A549 (cell line): ENCODE measurements at regions not wholly inside any gene's neighbourhood (a gene's known extent, or its start where the extent isn't known, plus 50 kb on each side); places are given as distances from the start of the nearest gene placed in this dataset.

Source experiments
- ATAC-seq, 2 experiments: fragments of 200-7000 bp in 1 of 2; fragments of >200 bp in 1 of 2; cut with Nextera tagmentation in 1 of 2; cut with Tn5 transposase in 1 of 2; 3 replicates each; pipeline versions ENCODE4 v1.8.0 to v1.9.1; 2018 to 2020; ENCODE audit warnings: mild to moderate bottlenecking in 1 of 2, moderate library complexity in 1 of 2
- CTCF ChIA-PET: fragments of 300-600 bp; sonication (Branson Sonifier 250); formaldehyde crosslinking; extraction: SDS; loops from one replicate; lab custom pipeline; 2021; ENCODE audit warnings: antibody characterized with exemption, inconsistent platforms; lab: Yijun Ruan, JAX
- POLR2A ChIA-PET: fragments of 350-600 bp; formaldehyde crosslinking; extraction: SDS; loops from one replicate; lab custom pipeline; 2021; ENCODE audit warnings: antibody characterized with exemption, inconsistent platforms; lab: Yijun Ruan, JAX
- DNase-seq, 2 experiments: peaks; one replicate each; pipeline versions ENCODE4 v3.0.0 to v3.0.0-alpha.2; 2011 to 2016; ENCODE audit warnings: low read depth in 1 of 2, low spot score in 1 of 2
- FAIRE-seq: peaks from 2 replicates; lab custom pipeline; 2011; peaks lifted over from hg19 to GRCh38; lab: Jason Lieb, UNC
- H3K27ac ChIP-seq, 2 experiments: fragments of >200 bp; sonication (Bioruptor Twin); formaldehyde crosslinking; 3 replicates each; pipeline ENCODE4 v1.5.1; 2016 to 2017
- H3K4me1 ChIP-seq: fragments of >200 bp; sonication (Bioruptor Twin); formaldehyde crosslinking; 3 replicates; pipeline ENCODE4 v1.6.1; 2016
- H3K4me2 ChIP-seq: fragments of >200 bp; sonication (Bioruptor Twin); formaldehyde crosslinking; 3 replicates; pipeline ENCODE4 v1.6.1; 2016
- H3K4me3 ChIP-seq: fragments of >200 bp; sonication (Bioruptor Twin); formaldehyde crosslinking; 3 replicates; pipeline ENCODE4 v1.5.1; 2016
- H3K9me3 ChIP-seq: fragments of >200 bp; sonication (Bioruptor Twin); formaldehyde crosslinking; 3 replicates; pipeline ENCODE4 v1.6.1; 2016
- CBX8 ChIP-seq: fragments of 200-600 bp; sonication (generic); IDR thresholded peaks from 2 replicates; pipeline ENCODE4 v1.6.1; 2016
- CEBPB ChIP-seq, 2 experiments: fragments of >200 bp in 1 of 2; sonication (Bioruptor Twin) in 1 of 2; formaldehyde crosslinking in 1 of 2; IDR thresholded peaks; 2 replicates each; pipeline ENCODE4 v1.6.1; 2012 to 2016
- E2F6 ChIP-seq: IDR thresholded peaks from 2 replicates; pipeline ENCODE4 v1.6.1; 2012; ENCODE audit warnings: low read depth, borderline replicate concordance
- EHF ChIP-seq: fragments of 250-450 bp; sonication (Bioruptor Pico); IDR thresholded peaks from 2 replicates; pipeline ENCODE4 v1.5.0; 2020; ENCODE audit warnings: mild to moderate bottlenecking
- EHMT2 ChIP-seq: fragments of 200-600 bp; sonication (generic); IDR thresholded peaks from 2 replicates; pipeline ENCODE4 v1.6.1; 2016; ENCODE audit warnings: antibody characterized with exemption, low read depth, mild to moderate bottlenecking, moderate library complexity
- FOSB ChIP-seq: fragments of 250-450 bp; sonication (Bioruptor Pico); IDR thresholded peaks from 2 replicates; pipeline ENCODE4 v1.5.0; 2020; ENCODE audit warnings: mild to moderate bottlenecking, moderate library complexity
- FOSL2 ChIP-seq, 2 experiments: fragments of 450-650 bp in 1 of 2; fragments of >200 bp in 1 of 2; sonication (Bioruptor Twin) in 1 of 2; formaldehyde crosslinking; IDR thresholded peaks; 2 replicates each; pipeline versions ENCODE4 v1.5.0 to v1.6.1; 2016 to 2020; ENCODE audit warnings: mild to moderate bottlenecking in 1 of 2, moderate library complexity in 1 of 2
- FOXS1 ChIP-seq: fragments of 250-450 bp; sonication (Bioruptor Pico); IDR thresholded peaks from 2 replicates; pipeline ENCODE4 v1.5.0; 2020; ENCODE audit warnings: mild to moderate bottlenecking, moderate library complexity
- HES2 ChIP-seq: fragments of >200 bp; sonication (Bioruptor Twin); formaldehyde crosslinking; IDR thresholded peaks from 2 replicates; pipeline ENCODE4 v1.6.1; 2016
- HOXA7 ChIP-seq: fragments of 250-450 bp; sonication (Bioruptor Pico); IDR thresholded peaks from 2 replicates; pipeline ENCODE4 v1.5.0; 2020; ENCODE audit warnings: mild to moderate bottlenecking, moderate library complexity
- JUNB ChIP-seq: fragments of >200 bp; sonication (Bioruptor Twin); formaldehyde crosslinking; IDR thresholded peaks from 2 replicates; pipeline ENCODE4 v1.6.1; 2016
- KDM1A ChIP-seq: fragments of 200-600 bp; sonication (generic); IDR thresholded peaks from 2 replicates; pipeline ENCODE4 v1.6.1; 2016; ENCODE audit warnings: low read depth, mild to moderate bottlenecking
- MAFK ChIP-seq: fragments of 450-650 bp; IDR thresholded peaks from 2 replicates; pipeline ENCODE4 v1.6.1; 2014; ENCODE audit not compliant: partially characterized antibody
- MAZ ChIP-seq: fragments of 150-350 bp; IDR thresholded peaks from 2 replicates; pipeline ENCODE4 v1.6.1; 2014; ENCODE audit warnings: antibody characterized with exemption, low read depth, low read length, borderline replicate concordance
- MYC ChIP-seq: IDR thresholded peaks from 2 replicates; pipeline ENCODE4 v1.6.1; 2012; ENCODE audit warnings: mild to moderate bottlenecking, inconsistent platforms, low read length, improper control_type of control experiment, borderline replicate concordance
- NFE2L2 ChIP-seq: fragments of 150-350 bp; conservative IDR thresholded peaks from 2 replicates; pipeline ENCODE4 v1.6.1; 2014; ENCODE audit warnings: low read length
- POLR2A ChIP-seq: IDR thresholded peaks from 2 replicates; pipeline ENCODE4 v1.6.1; 2012; ENCODE audit warnings: mild to moderate bottlenecking, low read length
- POLR2AphosphoS2 ChIP-seq: conservative IDR thresholded peaks from 2 replicates; pipeline ENCODE4 v1.6.1; 2012; ENCODE audit warnings: low read length, improper control_type of control experiment, inconsistent platforms
- RAD21 ChIP-seq, 2 experiments: fragments of >200 bp in 1 of 2; sonication (Bioruptor Twin) in 1 of 2; formaldehyde crosslinking in 1 of 2; IDR thresholded peaks in 1 of 2; conservative IDR thresholded peaks in 1 of 2; 2 replicates in 1 of 2; 3 replicates in 1 of 2; pipeline ENCODE4 v1.6.1; 2012 to 2018; ENCODE audit warnings: inconsistent platforms in 1 of 2
- RCOR1 ChIP-seq: fragments of 150-350 bp; IDR thresholded peaks from 2 replicates; pipeline ENCODE4 v1.6.1; 2014; ENCODE audit warnings: antibody characterized with exemption, low read length, low read depth
- RFX5 ChIP-seq: fragments of 450-650 bp; IDR thresholded peaks from 2 replicates; pipeline ENCODE4 v1.7.1; 2014; ENCODE audit warnings: antibody characterized with exemption, mild to moderate bottlenecking, moderate library complexity
- RNF2 ChIP-seq: fragments of 200-600 bp; sonication (generic); IDR thresholded peaks from 2 replicates; pipeline ENCODE4 v1.6.1; 2016; ENCODE audit warnings: low read depth, mild to moderate bottlenecking, antibody characterized with exemption, moderate library complexity, borderline replicate concordance
- SMC3 ChIP-seq: fragments of >200 bp; sonication (Bioruptor Twin); formaldehyde crosslinking; IDR thresholded peaks from 3 replicates; pipeline ENCODE4 v1.6.1; 2018; ENCODE audit warnings: inconsistent platforms
- TFCP2L1 ChIP-seq: fragments of 250-450 bp; sonication (Bioruptor Pico); IDR thresholded peaks from 2 replicates; pipeline ENCODE4 v1.5.0; 2021; ENCODE audit warnings: mild to moderate bottlenecking
- ZC3H11A ChIP-seq: fragments of 450-650 bp; IDR thresholded peaks from 2 replicates; pipeline ENCODE4 v1.6.1; 2014; ENCODE audit warnings: antibody characterized with exemption, mild to moderate bottlenecking
- ZFP36 ChIP-seq: fragments of 450-650 bp; IDR thresholded peaks from 2 replicates; pipeline ENCODE4 v1.6.1; 2014; ENCODE audit warnings: borderline replicate concordance; ENCODE audit not compliant: partially characterized antibody
- ZNF302 ChIP-seq: fragments of 250-450 bp; sonication (Bioruptor Pico); IDR thresholded peaks from 2 replicates; pipeline ENCODE4 v1.9.0; 2021; ENCODE audit warnings: inconsistent platforms, mild to moderate bottlenecking, moderate library complexity
- ZSCAN20 ChIP-seq: fragments of 250-450 bp; sonication (Bioruptor Pico); IDR thresholded peaks from 2 replicates; pipeline ENCODE4 v1.8.0; 2022; ENCODE audit warnings: mild to moderate bottlenecking, moderate library complexity
- WGBS: methylation state at CpG from one replicate; pipeline ENCODE4 v1.1.6; 2017; ENCODE audit errors: missing lambda C conversion rate; 5-methylcytosine and 5-hydroxymethylcytosine counted together
- TF ChIP-seq, protein P1 (sequence below): fragments of 200-600 bp; sonication (generic); IDR thresholded peaks from 2 replicates; pipeline ENCODE4 v1.6.1; 2016; ENCODE audit warnings: antibody characterized with exemption, mild to moderate bottlenecking, moderate library complexity
- TF ChIP-seq, protein P2 (sequence below): IDR thresholded peaks from 2 replicates; pipeline ENCODE4 v1.6.1; 2012

GRCh38 chr10:4515721-4516120 is 310.3 kb upstream of the AKR1E2 start:
- 86% methylated on average over 5 of the region's 5 CpGs for WGBS
- DNase-seq (no peak), ATAC-seq (no peak), FAIRE-seq (no peak)
- CTCF ChIA-PET = interaction anchor here (0.9 to 1.4 kb wide), 2 partner anchors 141 to 252 kb away, joined by 3 to 4 read pairs; no protein-coding TSS in a partner anchor
- no peaks in the 10 kb centered on the region for H3K9me3 ChIP-seq
- no peak overlapping the region for H3K4me3 ChIP-seq
- H3K4me2 ChIP-seq = no peak overlapping the region
- peaks cover 14% of the 10 kb centered on the region; the same call in 2 of the 3 replicates for H3K4me1 ChIP-seq
- no peak overlapping the region for H3K27ac ChIP-seq
- POLR2A ChIA-PET = no interaction called here
- no peak for TF ChIP-seq SMC3
- no peak for TF ChIP-seq POLR2AphosphoS2
- TF ChIP-seq, protein P1, sequence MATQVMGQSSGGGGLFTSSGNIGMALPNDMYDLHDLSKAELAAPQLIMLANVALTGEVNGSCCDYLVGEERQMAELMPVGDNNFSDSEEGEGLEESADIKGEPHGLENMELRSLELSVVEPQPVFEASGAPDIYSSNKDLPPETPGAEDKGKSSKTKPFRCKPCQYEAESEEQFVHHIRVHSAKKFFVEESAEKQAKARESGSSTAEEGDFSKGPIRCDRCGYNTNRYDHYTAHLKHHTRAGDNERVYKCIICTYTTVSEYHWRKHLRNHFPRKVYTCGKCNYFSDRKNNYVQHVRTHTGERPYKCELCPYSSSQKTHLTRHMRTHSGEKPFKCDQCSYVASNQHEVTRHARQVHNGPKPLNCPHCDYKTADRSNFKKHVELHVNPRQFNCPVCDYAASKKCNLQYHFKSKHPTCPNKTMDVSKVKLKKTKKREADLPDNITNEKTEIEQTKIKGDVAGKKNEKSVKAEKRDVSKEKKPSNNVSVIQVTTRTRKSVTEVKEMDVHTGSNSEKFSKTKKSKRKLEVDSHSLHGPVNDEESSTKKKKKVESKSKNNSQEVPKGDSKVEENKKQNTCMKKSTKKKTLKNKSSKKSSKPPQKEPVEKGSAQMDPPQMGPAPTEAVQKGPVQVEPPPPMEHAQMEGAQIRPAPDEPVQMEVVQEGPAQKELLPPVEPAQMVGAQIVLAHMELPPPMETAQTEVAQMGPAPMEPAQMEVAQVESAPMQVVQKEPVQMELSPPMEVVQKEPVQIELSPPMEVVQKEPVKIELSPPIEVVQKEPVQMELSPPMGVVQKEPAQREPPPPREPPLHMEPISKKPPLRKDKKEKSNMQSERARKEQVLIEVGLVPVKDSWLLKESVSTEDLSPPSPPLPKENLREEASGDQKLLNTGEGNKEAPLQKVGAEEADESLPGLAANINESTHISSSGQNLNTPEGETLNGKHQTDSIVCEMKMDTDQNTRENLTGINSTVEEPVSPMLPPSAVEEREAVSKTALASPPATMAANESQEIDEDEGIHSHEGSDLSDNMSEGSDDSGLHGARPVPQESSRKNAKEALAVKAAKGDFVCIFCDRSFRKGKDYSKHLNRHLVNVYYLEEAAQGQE = no peak
- no peak for TF ChIP-seq MAZ
- TF ChIP-seq RCOR1 = no peak
- no peak for TF ChIP-seq POLR2A
- no peak for TF ChIP-seq JUNB
- no peak for TF ChIP-seq ZFP36
- no peak for TF ChIP-seq RAD21 (conservative IDR thresholded peaks at IDR 0.05 in 1 of 2, IDR thresholded peaks at IDR 0.05 in 1 of 2)
- TF ChIP-seq KDM1A = no peak
- no peak for TF ChIP-seq RNF2
- TF ChIP-seq EHMT2 = no peak
- TF ChIP-seq ZSCAN20 (CRISPR knock-in tag) = no peak
- no peak for TF ChIP-seq E2F6
- TF ChIP-seq NFE2L2 = no peak
- TF ChIP-seq MYC = no peak

DNA sequence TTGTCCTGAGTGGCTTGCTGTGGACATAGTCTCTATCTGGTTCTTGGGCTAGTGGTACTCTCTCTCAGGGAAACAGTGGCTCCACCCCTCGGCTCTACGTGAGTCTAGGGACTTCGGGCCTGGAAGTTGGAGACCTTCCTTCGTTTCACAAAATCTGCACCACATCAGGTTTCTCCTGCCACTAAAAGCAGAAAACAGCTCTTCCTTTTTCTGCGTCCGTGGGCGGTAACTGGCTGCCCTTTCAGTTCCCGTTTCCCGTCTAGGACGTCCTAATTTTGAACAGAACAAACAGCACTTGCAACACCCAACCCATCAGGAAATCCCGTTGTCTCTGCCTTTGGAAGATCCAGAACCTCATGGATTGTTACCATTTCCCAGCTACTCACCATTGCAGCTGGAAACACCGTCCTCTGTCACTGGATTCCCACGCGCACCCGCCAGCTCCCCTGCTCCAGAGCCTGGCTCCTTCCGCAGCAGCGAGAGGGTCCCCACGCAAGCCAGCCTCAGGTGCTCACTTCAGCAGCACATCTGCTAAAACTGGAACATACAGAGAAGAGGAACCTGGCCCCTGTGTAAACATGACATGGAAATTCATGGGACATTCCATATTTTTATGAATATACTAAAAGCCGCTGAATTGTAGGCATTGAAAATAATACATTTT is 311.4 kb upstream of the AKR1E2 start:
- 85% methylated on average over 19 of the region's 19 CpGs for WGBS
- no peak for DNase-seq

More for the DNA sequence above, 311.4 kb upstream of the AKR1E2 start:
- ChIA-PET CTCF (interaction anchor here (0.8 to 1.4 kb wide), 3 partner anchors 11 to 252 kb away, joined by 3 to 5 read pairs (median 4); no protein-coding TSS in a partner anchor), POLR2A (no interaction called here)
- FAIRE-seq = no peak
- no peak overlapping the region for H3K4me2 ChIP-seq
- ATAC-seq = no peak
- peaks cover 4% of the 10 kb centered on the region; the same call in 2 of the 3 replicates for H3K4me1 ChIP-seq
- TF ChIP-seq FOXS1 (CRISPR knock-in tag) (no peak), FOSB (CRISPR knock-in tag) (no peak), FOSL2 (IDR thresholded peaks at IDR 0.05) (no peak), FOSL2 (CRISPR knock-in tag; IDR thresholded peaks at IDR 0.05) (no peak), ZC3H11A (no peak), RNF2 (no peak), HES2 (no peak), TFCP2L1 (CRISPR knock-in tag) (no peak), EHF (no peak), MAFK (no peak), JUNB (no peak), NFE2L2 (no peak), CBX8 (no peak), CEBPB (IDR thresholded peaks at IDR 0.05) (no peak), ZNF302 (CRISPR knock-in tag) (no peak), RFX5 (no peak), HOXA7 (CRISPR knock-in tag) (no peak)
- TF ChIP-seq, protein P2, sequence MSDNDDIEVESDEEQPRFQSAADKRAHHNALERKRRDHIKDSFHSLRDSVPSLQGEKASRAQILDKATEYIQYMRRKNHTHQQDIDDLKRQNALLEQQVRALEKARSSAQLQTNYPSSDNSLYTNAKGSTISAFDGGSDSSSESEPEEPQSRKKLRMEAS = no peak
- no peak overlapping the region for H3K4me3 ChIP-seq
- H3K27ac ChIP-seq = no peak overlapping the region; a peak in 1 of 6 replicates
- H3K9me3 ChIP-seq = no peaks in the 10 kb centered on the region
